Esophagus squamous epithelium (tissue), 4 donors: ENCODE measurements at regions not wholly inside any gene's neighbourhood (a gene's known extent, or its start where the extent isn't known, plus 50 kb on each side); places are given as distances from the start of the nearest gene placed in this dataset.

ENCODE experiments used
- POLR2A ChIP-seq, 4 donors: fragments of 450-650 bp; IDR thresholded peaks; one replicate each; pipeline ENCODE4 v1.6.1; 2017; ENCODE audit warnings: antibody characterized with exemption in 4 of 4, mild to moderate bottlenecking in 4 of 4, moderate library complexity in 3 of 4
- TF ChIP-seq, protein P1 (sequence below), 6 experiments: fragments of 450-650 bp in 4 of 6; fragments of 200-600 bp in 2 of 6; sonication (generic) in 2 of 6; IDR thresholded peaks; one replicate each; pipeline ENCODE4 v1.5.1; 2016 to 2019; ENCODE audit warnings: antibody characterized with exemption in 6 of 6, mild to moderate bottlenecking in 4 of 6, moderate library complexity in 4 of 6

DNA sequence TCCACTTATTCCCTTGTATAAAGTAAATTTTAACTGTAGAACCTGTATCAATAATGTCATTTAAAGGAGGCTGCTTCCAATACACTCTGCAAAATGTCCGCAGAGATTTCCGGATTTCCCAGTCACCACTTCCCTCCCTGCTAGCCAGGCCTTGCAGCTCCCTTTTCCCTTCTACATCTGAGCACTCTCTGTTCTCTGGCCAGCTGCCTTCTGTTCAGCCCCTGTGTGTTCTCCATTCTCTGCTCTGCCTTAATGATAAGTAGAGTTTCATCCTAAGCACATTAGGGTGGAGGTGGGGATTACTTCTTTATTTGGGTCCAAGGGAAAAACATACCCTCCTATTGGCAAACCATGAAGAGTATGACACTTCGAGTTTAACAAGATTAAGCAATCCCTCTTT is 719.6 kb upstream of the WWC1 start:
- TF ChIP-seq, protein P1, sequence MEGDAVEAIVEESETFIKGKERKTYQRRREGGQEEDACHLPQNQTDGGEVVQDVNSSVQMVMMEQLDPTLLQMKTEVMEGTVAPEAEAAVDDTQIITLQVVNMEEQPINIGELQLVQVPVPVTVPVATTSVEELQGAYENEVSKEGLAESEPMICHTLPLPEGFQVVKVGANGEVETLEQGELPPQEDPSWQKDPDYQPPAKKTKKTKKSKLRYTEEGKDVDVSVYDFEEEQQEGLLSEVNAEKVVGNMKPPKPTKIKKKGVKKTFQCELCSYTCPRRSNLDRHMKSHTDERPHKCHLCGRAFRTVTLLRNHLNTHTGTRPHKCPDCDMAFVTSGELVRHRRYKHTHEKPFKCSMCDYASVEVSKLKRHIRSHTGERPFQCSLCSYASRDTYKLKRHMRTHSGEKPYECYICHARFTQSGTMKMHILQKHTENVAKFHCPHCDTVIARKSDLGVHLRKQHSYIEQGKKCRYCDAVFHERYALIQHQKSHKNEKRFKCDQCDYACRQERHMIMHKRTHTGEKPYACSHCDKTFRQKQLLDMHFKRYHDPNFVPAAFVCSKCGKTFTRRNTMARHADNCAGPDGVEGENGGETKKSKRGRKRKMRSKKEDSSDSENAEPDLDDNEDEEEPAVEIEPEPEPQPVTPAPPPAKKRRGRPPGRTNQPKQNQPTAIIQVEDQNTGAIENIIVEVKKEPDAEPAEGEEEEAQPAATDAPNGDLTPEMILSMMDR (IDR thresholded peaks at IDR 0.05) = no peak
- no peak for TF ChIP-seq POLR2A (IDR thresholded peaks at IDR 0.05)
